ENCODE measurements at regions not wholly inside any gene's neighbourhood (a gene's known extent, or its start where the extent isn't known, plus 50 kb on each side); places are given as distances from the start of the nearest gene placed in this dataset.
A peak's percentile ranks its signal among the peaks of the same experiment; 100 is the strongest.

DNA sequence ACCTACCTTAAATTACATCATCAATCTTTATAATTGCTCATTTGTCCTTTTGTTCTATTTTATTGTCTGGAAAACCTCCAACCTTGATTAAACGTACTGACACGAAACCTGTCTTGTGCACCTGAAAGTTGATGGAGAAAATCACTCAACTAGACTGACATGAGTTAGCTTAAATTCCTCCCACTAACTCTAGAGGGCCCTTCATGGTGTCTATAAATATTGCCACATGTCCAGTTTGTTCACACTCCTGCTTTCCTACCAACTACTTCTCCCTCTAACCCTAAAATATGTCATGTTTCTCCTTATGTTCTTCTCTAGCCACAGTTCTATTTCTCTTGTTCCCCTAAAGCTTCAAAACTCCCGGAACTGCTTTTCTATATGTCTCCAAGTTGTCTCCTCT is 59.8 kb upstream of the SGO1 start:
- H3K36me3 Mint-ChIP-seq (ENCODE audit: insufficient read depth in 1 of 3, low read depth in 3 of 3): peaks cover 0 to 11% (median 0%) of the 10 kb centered on the region in 3 experiments; a peak in 5 of 7 replicates
- H4K91ac ChIP-seq (ENCODE audit: insufficient read length, low read depth, low read length): no peak overlapping the region

More for the DNA sequence above, 59.8 kb upstream of the SGO1 start:
- Histone ChIP-seq H2BK5ac (ENCODE audit: insufficient read length, low read length) (no peak overlapping the region), H4K20me1 (ENCODE audit: control insufficient read depth, insufficient read depth, insufficient read length) (no peaks in the 10 kb centered on the region), H2BK15ac (ENCODE audit: low read depth, low read length) (no peak overlapping the region), H3K79me1 (ENCODE audit: insufficient read depth, low read depth, low read length, poor library complexity, severe bottlenecking) (no peaks in the 10 kb centered on the region), H3K18ac (ENCODE audit: insufficient read length, low read depth, low read length) (no peak overlapping the region), H4K8ac (replicated peaks; ENCODE audit: insufficient read length, low read depth, low read length) (no peak overlapping the region), H3K56ac (ENCODE audit: insufficient read length, low read depth, low read length) (no peak overlapping the region), H3K4me2 (ENCODE audit: insufficient read depth, insufficient read length, low read length) (no peak overlapping the region), H2BK20ac (ENCODE audit: low read depth, low read length, poor library complexity, severe bottlenecking) (no peak overlapping the region), H3K4me1 (ENCODE audit: insufficient read depth, low read length) (no peaks in the 10 kb centered on the region), H2BK120ac (ENCODE audit: low read depth, low read length, poor library complexity, severe bottlenecking) (no peak overlapping the region), H3K79me2 (ENCODE audit: insufficient read depth, low read length) (no peaks in the 10 kb centered on the region), H3K9me3 (ENCODE audit: control insufficient read depth, low read depth, low read length) (no peaks in the 10 kb centered on the region), H3K27me3 (ENCODE audit: insufficient read depth, low read length) (no peaks in the 10 kb centered on the region), H3K23me2 (ENCODE audit: insufficient read length, low read depth, low read length, poor library complexity, severe bottlenecking) (no peaks in the 10 kb centered on the region), H3K9ac (ENCODE audit: extremely low read depth, insufficient read length, low read length) (no peak overlapping the region), H2BK12ac (ENCODE audit: insufficient read length, low read depth, low read length) (no peak overlapping the region), H3K27ac (ENCODE audit: insufficient read length, low read depth, low read length) (no peak overlapping the region), H4K5ac (ENCODE audit: insufficient read length, low read depth, low read length) (no peak overlapping the region), H3K23ac (ENCODE audit: insufficient read length, low read depth, low read length) (no peak overlapping the region), H3K14ac (ENCODE audit: insufficient read depth, low read length) (no peak overlapping the region), H2AK5ac (ENCODE audit: insufficient read length, low read length) (no peak overlapping the region), H3K4ac (ENCODE audit: low read depth, low read length) (no peak overlapping the region), H3T11ph (ENCODE audit: low read length) (no peak overlapping the region), H2AFZ (ENCODE audit: low read length) (no peak overlapping the region)
- TF ChIP-seq, protein P1, sequence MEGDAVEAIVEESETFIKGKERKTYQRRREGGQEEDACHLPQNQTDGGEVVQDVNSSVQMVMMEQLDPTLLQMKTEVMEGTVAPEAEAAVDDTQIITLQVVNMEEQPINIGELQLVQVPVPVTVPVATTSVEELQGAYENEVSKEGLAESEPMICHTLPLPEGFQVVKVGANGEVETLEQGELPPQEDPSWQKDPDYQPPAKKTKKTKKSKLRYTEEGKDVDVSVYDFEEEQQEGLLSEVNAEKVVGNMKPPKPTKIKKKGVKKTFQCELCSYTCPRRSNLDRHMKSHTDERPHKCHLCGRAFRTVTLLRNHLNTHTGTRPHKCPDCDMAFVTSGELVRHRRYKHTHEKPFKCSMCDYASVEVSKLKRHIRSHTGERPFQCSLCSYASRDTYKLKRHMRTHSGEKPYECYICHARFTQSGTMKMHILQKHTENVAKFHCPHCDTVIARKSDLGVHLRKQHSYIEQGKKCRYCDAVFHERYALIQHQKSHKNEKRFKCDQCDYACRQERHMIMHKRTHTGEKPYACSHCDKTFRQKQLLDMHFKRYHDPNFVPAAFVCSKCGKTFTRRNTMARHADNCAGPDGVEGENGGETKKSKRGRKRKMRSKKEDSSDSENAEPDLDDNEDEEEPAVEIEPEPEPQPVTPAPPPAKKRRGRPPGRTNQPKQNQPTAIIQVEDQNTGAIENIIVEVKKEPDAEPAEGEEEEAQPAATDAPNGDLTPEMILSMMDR (conservative IDR thresholded peaks at IDR 0.05): no peak
- Mint-ChIP-seq H3K27ac (peak overlapping the region in 1 of 3 experiments; percentile 12; a peak in 1 of 7 replicates), H3K4me3 (no peak overlapping the region), H3K4me1 (peaks cover 5% of the 10 kb centered on the region in 2 experiments), H3K27me3 (ENCODE audit: low read depth) (no peaks in the 10 kb centered on the region), H3K9me3 (peaks cover 6 to 10% of the 10 kb centered on the region in 2 experiments; a peak in 4 of 5 replicates)
- no peak for DNase-seq
- no CpG with 5 or more reads among the region's 3 CpGs for WGBS (ENCODE audit: extremely low coverage, insufficient read length, low lambda C conversion rate)

Data from H9 (cell line).